ENCODE measurements at regions not wholly inside any gene's neighbourhood (a gene's known extent, or its start where the extent isn't known, plus 50 kb on each side); places are given as distances from the start of the nearest gene placed in this dataset.

GRCh38 chr18:71212222-71212621 is 923.4 kb downstream of the SOCS6 start:
- Histone ChIP-seq H2AFZ (ENCODE audit: low read depth, low read length) (no peak overlapping the region), H3K9me3 (ENCODE audit: low read length) (no peaks in the 10 kb centered on the region), H3K4me1 (ENCODE audit: insufficient read depth, low read length) (no peaks in the 10 kb centered on the region)

GRCh38 chr18:71209944-71210343 is 921.1 kb downstream of the SOCS6 start:
- H3K36me3 ChIP-seq (ENCODE audit: insufficient read depth, low read length): no peaks in the 10 kb centered on the region
- H2AFZ ChIP-seq (ENCODE audit: low read depth, low read length): no peak overlapping the region
- H3K9me3 ChIP-seq (ENCODE audit: low read length): no peaks in the 10 kb centered on the region
- H3K4me3 ChIP-seq (ENCODE audit: low read length): no peak overlapping the region
- no peaks in the 10 kb centered on the region for H3K27me3 ChIP-seq (ENCODE audit: insufficient read depth, low read length)
- no peaks in the 10 kb centered on the region for H3K4me1 ChIP-seq (ENCODE audit: insufficient read depth, low read length)

More at GRCh38 chr18:71212222-71212621, 923.4 kb downstream of the SOCS6 start:
- Histone ChIP-seq H3K4me3 (ENCODE audit: low read length) (no peak overlapping the region), H3K36me3 (ENCODE audit: insufficient read depth, low read length) (no peaks in the 10 kb centered on the region), H3K27me3 (ENCODE audit: insufficient read depth, low read length) (no peaks in the 10 kb centered on the region)

- no peak overlapping the region for H3K4me3 ChIP-seq (ENCODE audit: low read length)
- no peaks in the 10 kb centered on the region for H3K27me3 ChIP-seq (ENCODE audit: insufficient read depth, low read length)
- no peaks in the 10 kb centered on the region for H3K9me3 ChIP-seq (ENCODE audit: low read length)
- H2AFZ ChIP-seq (ENCODE audit: low read depth, low read length): no peak overlapping the region
- H3K36me3 ChIP-seq (ENCODE audit: insufficient read depth, low read length): no peaks in the 10 kb centered on the region
- H3K4me1 ChIP-seq (ENCODE audit: insufficient read depth, low read length): peaks cover 1% of the 10 kb centered on the region
Measured at GRCh38 chr18:71194438-71194837, 905.6 kb downstream of the SOCS6 start.

- Histone ChIP-seq H3K36me3 (ENCODE audit: insufficient read depth, low read length) (no peaks in the 10 kb centered on the region), H3K27me3 (ENCODE audit: insufficient read depth, low read length) (no peaks in the 10 kb centered on the region), H3K4me1 (ENCODE audit: insufficient read depth, low read length) (no peaks in the 10 kb centered on the region), H3K4me3 (ENCODE audit: low read length) (no peak overlapping the region), H3K9me3 (ENCODE audit: low read length) (no peaks in the 10 kb centered on the region), H2AFZ (ENCODE audit: low read depth, low read length) (no peak overlapping the region)
Measured at GRCh38 chr18:71189581-71189980, 900.7 kb downstream of the SOCS6 start.

GRCh38 chr18:71168557-71169145 is 879.8 kb downstream of the SOCS6 start:
- H3K9me3 ChIP-seq (ENCODE audit: low read length): no peaks in the 10 kb centered on the region
- H3K27me3 ChIP-seq (ENCODE audit: insufficient read depth, low read length): no peaks in the 10 kb centered on the region
- no peak overlapping the region for H2AFZ ChIP-seq (ENCODE audit: low read depth, low read length)
- no peak overlapping the region for H3K4me3 ChIP-seq (ENCODE audit: low read length)
- no peaks in the 10 kb centered on the region for H3K4me1 ChIP-seq (ENCODE audit: insufficient read depth, low read length)
- H3K36me3 ChIP-seq (ENCODE audit: insufficient read depth, low read length): no peaks in the 10 kb centered on the region

GRCh38 chr18:71136487-71136886 is 847.6 kb downstream of the SOCS6 start:
- H3K36me3 ChIP-seq (ENCODE audit: insufficient read depth, low read length): no peaks in the 10 kb centered on the region
- H3K27me3 ChIP-seq (ENCODE audit: insufficient read depth, low read length): no peaks in the 10 kb centered on the region
- no peak overlapping the region for H2AFZ ChIP-seq (ENCODE audit: low read depth, low read length)
- H3K4me1 ChIP-seq (ENCODE audit: insufficient read depth, low read length): no peaks in the 10 kb centered on the region
- H3K4me3 ChIP-seq (ENCODE audit: low read length): no peak overlapping the region
- no peaks in the 10 kb centered on the region for H3K9me3 ChIP-seq (ENCODE audit: low read length)

GRCh38 chr18:71134122-71134521 is 845.3 kb downstream of the SOCS6 start:
- no peak overlapping the region for H3K4me3 ChIP-seq (ENCODE audit: low read length)
- no peaks in the 10 kb centered on the region for H3K36me3 ChIP-seq (ENCODE audit: insufficient read depth, low read length)
- H2AFZ ChIP-seq (ENCODE audit: low read depth, low read length): no peak overlapping the region
- no peaks in the 10 kb centered on the region for H3K4me1 ChIP-seq (ENCODE audit: insufficient read depth, low read length)
- H3K27me3 ChIP-seq (ENCODE audit: insufficient read depth, low read length): no peaks in the 10 kb centered on the region
- H3K9me3 ChIP-seq (ENCODE audit: low read length): no peaks in the 10 kb centered on the region

GRCh38 chr18:71131918-71132317 is 843.1 kb downstream of the SOCS6 start:
- no peaks in the 10 kb centered on the region for H3K4me1 ChIP-seq (ENCODE audit: insufficient read depth, low read length)
- H2AFZ ChIP-seq (ENCODE audit: low read depth, low read length): no peak overlapping the region
- no peaks in the 10 kb centered on the region for H3K9me3 ChIP-seq (ENCODE audit: low read length)
- H3K27me3 ChIP-seq (ENCODE audit: insufficient read depth, low read length): no peaks in the 10 kb centered on the region
- H3K36me3 ChIP-seq (ENCODE audit: insufficient read depth, low read length): no peaks in the 10 kb centered on the region
- H3K4me3 ChIP-seq (ENCODE audit: low read length): no peak overlapping the region

GRCh38 chr18:71130351-71130750 is 841.5 kb downstream of the SOCS6 start:
- Histone ChIP-seq H3K9me3 (ENCODE audit: low read length) (no peaks in the 10 kb centered on the region), H2AFZ (ENCODE audit: low read depth, low read length) (no peak overlapping the region), H3K4me1 (ENCODE audit: insufficient read depth, low read length) (no peaks in the 10 kb centered on the region), H3K4me3 (ENCODE audit: low read length) (no peak overlapping the region), H3K27me3 (ENCODE audit: insufficient read depth, low read length) (no peaks in the 10 kb centered on the region), H3K36me3 (ENCODE audit: insufficient read depth, low read length) (no peaks in the 10 kb centered on the region)

- Histone ChIP-seq H3K4me3 (ENCODE audit: low read length) (no peak overlapping the region), H2AFZ (ENCODE audit: low read depth, low read length) (no peak overlapping the region), H3K9me3 (ENCODE audit: low read length) (no peaks in the 10 kb centered on the region), H3K36me3 (ENCODE audit: insufficient read depth, low read length) (no peaks in the 10 kb centered on the region), H3K27me3 (ENCODE audit: insufficient read depth, low read length) (no peaks in the 10 kb centered on the region), H3K4me1 (ENCODE audit: insufficient read depth, low read length) (no peaks in the 10 kb centered on the region)
Measured at GRCh38 chr18:71125581-71125980, 836.7 kb downstream of the SOCS6 start.

- H2AFZ ChIP-seq (ENCODE audit: low read depth, low read length): no peak overlapping the region
Measured at GRCh38 chr18:71116535-71116934, 827.7 kb downstream of the SOCS6 start.

GRCh38 chr18:71115261-71115660 is 826.4 kb downstream of the SOCS6 start:
- Histone ChIP-seq H3K4me1 (ENCODE audit: insufficient read depth, low read length) (peaks cover 3% of the 10 kb centered on the region), H3K27me3 (ENCODE audit: insufficient read depth, low read length) (no peaks in the 10 kb centered on the region), H3K4me3 (ENCODE audit: low read length) (no peak overlapping the region), H2AFZ (ENCODE audit: low read depth, low read length) (no peak overlapping the region), H3K9me3 (ENCODE audit: low read length) (no peaks in the 10 kb centered on the region), H3K36me3 (ENCODE audit: insufficient read depth, low read length) (no peaks in the 10 kb centered on the region)

More at GRCh38 chr18:71116535-71116934, 827.7 kb downstream of the SOCS6 start:
- Histone ChIP-seq H3K27me3 (ENCODE audit: insufficient read depth, low read length) (no peaks in the 10 kb centered on the region), H3K4me1 (ENCODE audit: insufficient read depth, low read length) (peaks cover 3% of the 10 kb centered on the region), H3K9me3 (ENCODE audit: low read length) (no peaks in the 10 kb centered on the region), H3K4me3 (ENCODE audit: low read length) (no peak overlapping the region), H3K36me3 (ENCODE audit: insufficient read depth, low read length) (no peaks in the 10 kb centered on the region)

GRCh38 chr18:71114550-71115210 is 825.8 kb downstream of the SOCS6 start:
- Histone ChIP-seq H3K9me3 (ENCODE audit: low read length) (no peaks in the 10 kb centered on the region), H2AFZ (ENCODE audit: low read depth, low read length) (no peak overlapping the region)

GRCh38 chr18:71107244-71107643 is 818.4 kb downstream of the SOCS6 start:
- H3K27me3 ChIP-seq (ENCODE audit: insufficient read depth, low read length): no peaks in the 10 kb centered on the region

More at GRCh38 chr18:71114550-71115210, 825.8 kb downstream of the SOCS6 start:
- no peaks in the 10 kb centered on the region for H3K36me3 ChIP-seq (ENCODE audit: insufficient read depth, low read length)
- H3K4me1 ChIP-seq (ENCODE audit: insufficient read depth, low read length): peaks cover 3% of the 10 kb centered on the region
- no peak overlapping the region for H3K4me3 ChIP-seq (ENCODE audit: low read length)
- no peaks in the 10 kb centered on the region for H3K27me3 ChIP-seq (ENCODE audit: insufficient read depth, low read length)

More at GRCh38 chr18:71107244-71107643, 818.4 kb downstream of the SOCS6 start:
- H3K4me1 ChIP-seq (ENCODE audit: insufficient read depth, low read length): no peaks in the 10 kb centered on the region
- no peaks in the 10 kb centered on the region for H3K9me3 ChIP-seq (ENCODE audit: low read length)
- no peak overlapping the region for H2AFZ ChIP-seq (ENCODE audit: low read depth, low read length)
- H3K4me3 ChIP-seq (ENCODE audit: low read length): no peak overlapping the region
- H3K36me3 ChIP-seq (ENCODE audit: insufficient read depth, low read length): no peaks in the 10 kb centered on the region

Data from neuron (in vitro differentiated cells).